GM03348 (cell line): ENCODE measurements at regions not wholly inside any gene's neighbourhood (a gene's known extent, or its start where the extent isn't known, plus 50 kb on each side); places are given as distances from the start of the nearest gene placed in this dataset.
A peak's percentile ranks its signal among the peaks of the same experiment; 100 is the strongest.

ENCODE experiments used
- DNase-seq: peaks from one replicate; pipeline ENCODE4 v3.0.0; 2012; ENCODE audit warnings: low spot score

DNA sequence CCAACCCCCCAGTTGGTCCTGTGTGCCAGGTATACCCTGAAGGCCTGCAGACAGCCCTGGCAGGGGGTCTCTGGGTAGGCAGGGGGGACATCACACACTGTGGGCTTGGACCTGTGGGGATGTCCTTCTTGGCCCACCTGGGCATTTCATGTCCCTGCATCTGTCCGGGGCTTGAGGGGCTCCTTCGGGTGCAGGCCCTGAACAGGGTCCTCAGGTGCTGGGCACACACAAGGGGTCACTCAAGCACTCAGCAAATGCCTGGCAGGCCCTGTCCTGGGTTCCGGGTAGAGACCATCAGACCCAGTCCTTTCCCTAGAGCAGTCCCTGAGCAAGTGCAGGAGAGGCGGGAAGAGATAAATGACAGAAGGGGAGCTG lies 70.5 kb upstream of the WNT11 start:
- no peak for DNase-seq

GRCh38 chr11:76276046-76276780 lies 69.9 kb upstream of the WNT11 start:
- no peak for DNase-seq

GRCh38 chr11:76275446-76275845 lies 69.1 kb upstream of the WNT11 start:
- no peak for DNase-seq

- DNase-seq = no peak
Measured at GRCh38 chr11:76271068-76271467, 64.8 kb upstream of the WNT11 start.

GRCh38 chr11:76270389-76270788 lies 64.1 kb upstream of the WNT11 start:
- no peak for DNase-seq

GRCh38 chr11:76269661-76270261 lies 63.5 kb upstream of the WNT11 start:
- no peak for DNase-seq

DNA sequence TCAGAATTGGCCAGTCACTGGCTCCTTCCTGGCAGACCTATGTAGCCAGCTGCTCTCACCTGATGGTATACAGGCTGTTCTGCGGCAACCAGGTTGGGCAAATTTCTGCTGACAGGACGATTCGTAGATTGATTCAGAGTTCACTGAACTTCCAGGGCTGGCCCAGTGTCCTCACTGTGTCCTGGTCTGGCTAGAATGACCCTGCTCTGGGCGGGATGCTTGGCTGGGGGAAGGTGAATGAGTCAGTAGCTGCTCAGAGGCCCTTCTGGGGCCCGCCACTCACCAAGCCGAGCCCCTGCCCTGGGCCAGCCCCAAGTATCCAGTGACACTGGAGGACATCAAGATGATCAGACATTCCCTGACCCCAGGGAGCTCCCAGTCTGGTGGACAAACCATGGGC lies 62.9 kb upstream of the WNT11 start:
- DNase-seq = no peak

DNA sequence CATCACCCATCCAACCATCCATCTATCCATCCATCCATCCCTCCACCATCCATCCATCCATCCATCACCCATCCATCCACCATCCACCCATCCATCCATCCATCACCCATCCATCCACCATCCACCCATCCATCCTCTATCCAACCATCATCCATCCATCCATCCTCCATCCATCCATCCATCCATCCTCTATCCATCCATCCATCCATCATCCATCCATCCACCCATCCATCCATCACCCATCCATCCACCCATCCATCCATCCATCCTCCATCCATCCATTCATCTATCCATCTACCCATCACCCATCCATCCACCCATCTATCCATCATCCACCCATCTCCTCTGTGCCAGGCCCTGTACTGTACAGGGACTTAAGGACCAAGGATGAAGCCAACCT lies 62.2 kb upstream of the WNT11 start:
- no peak for DNase-seq

DNA sequence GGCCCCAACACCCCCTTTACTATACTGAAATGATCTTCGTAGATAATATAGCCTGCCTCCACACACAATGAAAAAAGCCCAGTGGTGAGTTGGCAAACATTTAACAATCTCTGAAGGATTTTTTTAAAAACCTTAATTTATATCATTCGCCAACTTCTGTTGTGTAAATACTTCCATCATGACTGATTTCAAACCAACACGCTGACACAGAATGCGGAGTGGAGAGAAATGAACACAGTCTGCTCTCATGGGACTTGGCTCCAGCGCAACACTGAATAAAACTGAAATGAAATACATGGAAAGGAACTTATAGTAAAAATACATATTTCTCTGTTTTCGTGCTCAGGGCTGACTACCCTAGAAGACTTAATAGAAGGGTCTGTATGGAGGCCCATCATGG lies 61.3 kb upstream of the WNT11 start:
- DNase-seq = peak; percentile 48

- DNase-seq = peak; percentile 84
Measured at GRCh38 chr11:76266286-76267100, 60.2 kb upstream of the WNT11 start.

GRCh38 chr11:76265771-76266241 lies 59.5 kb upstream of the WNT11 start:
- DNase-seq = peak; percentile 54

GRCh38 chr11:76263657-76264056 lies 57.4 kb upstream of the WNT11 start:
- no peak for DNase-seq

- no peak for DNase-seq
Measured at GRCh38 chr11:76263166-76263565, 56.9 kb upstream of the WNT11 start.

GRCh38 chr11:76260296-76260925 lies 54.1 kb upstream of the WNT11 start:
- no peak for DNase-seq

GRCh38 chr11:76259299-76259908 lies 53.1 kb upstream of the WNT11 start:
- DNase-seq = no peak

- no peak for DNase-seq
Measured at GRCh38 chr11:76257074-76257719, 50.9 kb upstream of the WNT11 start.

GRCh38 chr11:76256448-76256847 lies 50.1 kb upstream of the WNT11 start:
- DNase-seq = no peak
